ENCODE measurements at regions not wholly inside any gene's neighbourhood (a gene's known extent, or its start where the extent isn't known, plus 50 kb on each side); places are given as distances from the start of the nearest gene placed in this dataset.
"Not testable (repeated sequence)": the region's sequence is repeated elsewhere in the genome, so short reads cannot be mapped to it uniquely, and the experiment has no call there.

DNA sequence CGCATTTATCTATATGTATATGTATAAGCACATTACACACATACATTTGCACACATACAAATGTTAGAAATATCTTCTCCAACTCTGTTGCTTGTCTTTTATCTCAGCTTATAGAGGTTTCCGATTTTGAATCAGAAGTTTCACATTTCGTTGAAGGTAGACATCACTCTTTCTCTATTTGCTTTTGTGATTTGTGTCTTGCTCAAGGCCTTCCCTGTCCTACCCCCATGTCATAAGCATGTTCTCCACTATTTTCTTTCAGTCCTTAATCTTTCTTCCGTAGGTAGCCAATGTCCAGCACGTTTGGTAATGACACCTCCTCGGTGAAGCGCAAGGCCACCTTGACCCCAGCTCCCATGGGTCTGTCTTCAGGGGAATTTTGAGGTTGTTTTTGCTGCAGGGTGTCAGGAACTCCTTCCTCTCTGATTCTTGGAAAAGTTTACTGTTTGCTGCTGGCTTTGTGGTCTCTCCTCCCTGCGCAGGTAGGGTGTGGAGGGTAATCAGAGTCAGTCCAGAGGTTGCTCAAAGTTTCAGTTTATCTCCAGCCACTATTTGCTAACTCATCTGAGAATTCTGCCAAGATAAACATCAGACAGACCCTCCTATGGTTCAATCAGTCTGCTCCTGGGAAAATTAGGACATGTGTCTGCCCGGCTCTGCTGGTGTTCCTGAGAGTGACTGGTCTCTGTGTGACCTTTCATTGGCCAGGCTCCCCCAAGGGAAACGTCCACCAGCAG lies 171.7 kb downstream of the BCL2L11 start:
- TF ChIP-seq, protein P1, sequence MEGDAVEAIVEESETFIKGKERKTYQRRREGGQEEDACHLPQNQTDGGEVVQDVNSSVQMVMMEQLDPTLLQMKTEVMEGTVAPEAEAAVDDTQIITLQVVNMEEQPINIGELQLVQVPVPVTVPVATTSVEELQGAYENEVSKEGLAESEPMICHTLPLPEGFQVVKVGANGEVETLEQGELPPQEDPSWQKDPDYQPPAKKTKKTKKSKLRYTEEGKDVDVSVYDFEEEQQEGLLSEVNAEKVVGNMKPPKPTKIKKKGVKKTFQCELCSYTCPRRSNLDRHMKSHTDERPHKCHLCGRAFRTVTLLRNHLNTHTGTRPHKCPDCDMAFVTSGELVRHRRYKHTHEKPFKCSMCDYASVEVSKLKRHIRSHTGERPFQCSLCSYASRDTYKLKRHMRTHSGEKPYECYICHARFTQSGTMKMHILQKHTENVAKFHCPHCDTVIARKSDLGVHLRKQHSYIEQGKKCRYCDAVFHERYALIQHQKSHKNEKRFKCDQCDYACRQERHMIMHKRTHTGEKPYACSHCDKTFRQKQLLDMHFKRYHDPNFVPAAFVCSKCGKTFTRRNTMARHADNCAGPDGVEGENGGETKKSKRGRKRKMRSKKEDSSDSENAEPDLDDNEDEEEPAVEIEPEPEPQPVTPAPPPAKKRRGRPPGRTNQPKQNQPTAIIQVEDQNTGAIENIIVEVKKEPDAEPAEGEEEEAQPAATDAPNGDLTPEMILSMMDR (conservative IDR thresholded peaks at IDR 0.05 in 1 of 2, IDR thresholded peaks at IDR 0.05 in 1 of 2; ENCODE audit: low read depth in 1 of 2, low read length in 2 of 2), result not testable (repeated sequence)
- TF ChIP-seq EZH2 (IDR thresholded peaks at IDR 0.05; ENCODE audit: low read length, missing control alignments), result not testable (repeated sequence)
